HEK293T (cell line): ENCODE measurements at regions not wholly inside any gene's neighbourhood (a gene's known extent, or its start where the extent isn't known, plus 50 kb on each side); places are given as distances from the start of the nearest gene placed in this dataset.

ENCODE experiments used
- CTCF ChIA-PET: fragments of 350-600 bp; formaldehyde crosslinking; extraction: SDS; loops from one replicate; lab custom pipeline; 2021; ENCODE audit warnings: antibody characterized with exemption, inconsistent platforms; lab: Yijun Ruan, JAX
- POLR2A ChIA-PET: fragments of 350-600 bp; formaldehyde crosslinking; extraction: SDS; loops from one replicate; lab custom pipeline; 2020; ENCODE audit warnings: antibody characterized with exemption, inconsistent platforms; lab: Yijun Ruan, JAX
- DNase-seq: peaks from one replicate; pipeline ENCODE4 v3.0.0; 2012; ENCODE audit warnings: mixed read lengths; ENCODE audit errors: extremely low spot score
- ARNT ChIP-seq: fragments of 450-650 bp; IDR thresholded peaks from 2 replicates; pipeline ENCODE4 v1.6.1; 2017; ENCODE audit warnings: mild to moderate bottlenecking
- BHLHE40 ChIP-seq: fragments of 450-650 bp; IDR thresholded peaks from 2 replicates; pipeline ENCODE4 v1.6.1; 2016; ENCODE audit warnings: mild to moderate bottlenecking, moderate library complexity, borderline replicate concordance
- CTBP1 ChIP-seq: fragments of 450-650 bp; IDR thresholded peaks from 2 replicates; pipeline ENCODE4 v1.6.1; 2016; ENCODE audit warnings: borderline replicate concordance
- ELF4 ChIP-seq: fragments of 450-650 bp; IDR thresholded peaks from 2 replicates; pipeline ENCODE4 v1.6.1; 2017; ENCODE audit warnings: antibody characterized with exemption
- FOXA1 ChIP-seq: fragments of 450-650 bp; IDR thresholded peaks from 2 replicates; pipeline ENCODE4 v1.6.1; 2016; ENCODE audit warnings: mild to moderate bottlenecking
- FOXK2 ChIP-seq: fragments of 450-650 bp; IDR thresholded peaks from 2 replicates; pipeline ENCODE4 v1.6.1; 2016; ENCODE audit warnings: mild to moderate bottlenecking
- FOXM1 ChIP-seq: fragments of 450-650 bp; IDR thresholded peaks from 2 replicates; pipeline ENCODE4 v1.6.1; 2017; ENCODE audit warnings: mild to moderate bottlenecking, borderline replicate concordance
- HDGF ChIP-seq: fragments of 450-650 bp; IDR thresholded peaks from 2 replicates; pipeline ENCODE4 v1.6.1; 2017; ENCODE audit warnings: antibody characterized with exemption, borderline replicate concordance
- L3MBTL2 ChIP-seq: fragments of 450-650 bp; conservative IDR thresholded peaks from 2 replicates; pipeline ENCODE4 v1.6.1; 2016; ENCODE audit warnings: mild to moderate bottlenecking
- LEF1 ChIP-seq: fragments of 450-650 bp; IDR thresholded peaks from 2 replicates; pipeline ENCODE4 v1.6.1; 2017; ENCODE audit warnings: mild to moderate bottlenecking, borderline replicate concordance
- NFRKB ChIP-seq: fragments of 450-650 bp; IDR thresholded peaks from 2 replicates; pipeline ENCODE4 v1.6.1; 2016; ENCODE audit warnings: mild to moderate bottlenecking, moderate library complexity
- PKNOX1 ChIP-seq: fragments of 450-650 bp; IDR thresholded peaks from 2 replicates; pipeline ENCODE4 v1.6.1; 2016
- SP1 ChIP-seq: fragments of 450-650 bp; IDR thresholded peaks from 2 replicates; pipeline ENCODE4 v1.6.1; 2017
- SUZ12 ChIP-seq: fragments of 450-650 bp; IDR thresholded peaks from 2 replicates; pipeline ENCODE4 v1.6.1; 2016; ENCODE audit warnings: mild to moderate bottlenecking
- TARDBP ChIP-seq: fragments of 450-650 bp; IDR thresholded peaks from 2 replicates; pipeline ENCODE4 v1.6.1; 2016
- ZNF384 ChIP-seq: fragments of 450-650 bp; IDR thresholded peaks from 2 replicates; pipeline ENCODE4 v1.6.1; 2016

DNA sequence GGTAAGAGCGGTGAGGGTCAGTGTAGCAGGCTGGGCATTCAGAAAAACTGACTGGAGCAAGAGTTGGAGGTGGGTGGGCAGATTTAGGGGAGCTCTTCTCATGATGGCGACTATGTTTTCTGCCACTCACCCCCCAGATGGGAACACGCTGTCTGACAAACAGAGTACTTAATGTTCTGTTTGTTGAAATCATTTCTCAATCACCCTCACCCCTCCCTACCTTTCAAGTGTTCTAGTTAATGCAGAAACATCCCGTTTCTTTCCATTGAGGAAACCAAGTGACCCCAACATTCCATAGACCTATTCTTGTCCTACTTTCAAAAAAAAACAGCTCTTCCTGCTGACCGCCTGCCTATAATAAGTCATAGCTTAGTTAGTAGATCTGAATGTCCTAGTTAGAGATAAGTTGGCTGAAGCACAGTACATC is 132.5 kb upstream of the NEDD9 start:
- no peak for TF ChIP-seq FOXK2
- no peak for TF ChIP-seq ZNF384
- no peak for TF ChIP-seq NFRKB
- no peak for TF ChIP-seq FOXM1
- TF ChIP-seq HDGF = no peak
- no peak for TF ChIP-seq ELF4
- TF ChIP-seq SUZ12 = no peak
- CTCF ChIA-PET = no interaction called here
- no peak for DNase-seq
- POLR2A ChIA-PET = no interaction called here

GRCh38 chr6:11363881-11364576 is 131.6 kb upstream of the NEDD9 start:
- POLR2A ChIA-PET = no interaction called here
- TF ChIP-seq PKNOX1 (no peak), FOXK2 (no peak), SUZ12 (no peak), BHLHE40 (no peak), NFRKB (no peak), ARNT (no peak), L3MBTL2 (no peak), LEF1 (no peak), ELF4 (no peak), FOXM1 (no peak), HDGF (no peak), ZNF384 (no peak), TARDBP (no peak), CTBP1 (no peak)
- no peak for DNase-seq
- CTCF ChIA-PET = no interaction called here

DNA sequence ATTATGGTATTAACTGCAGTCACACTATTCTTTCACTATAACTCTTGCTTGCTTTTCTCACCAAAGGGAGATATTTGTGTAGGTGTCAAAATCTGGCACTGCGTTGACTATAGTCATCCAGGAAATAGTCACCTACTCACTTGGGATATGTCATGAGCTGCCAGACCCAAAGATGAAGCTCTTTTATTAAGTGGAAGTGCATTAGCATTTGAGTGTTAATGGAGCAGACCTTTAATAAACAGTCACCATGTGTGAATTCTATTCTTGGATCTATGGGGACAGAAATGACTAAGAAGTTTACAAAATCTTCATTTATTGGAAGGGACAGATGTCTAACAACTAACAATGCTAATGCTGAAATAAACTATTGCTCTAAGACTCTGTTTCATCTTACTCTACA is 130.1 kb upstream of the NEDD9 start:
- ChIA-PET CTCF (no interaction called here), POLR2A (no interaction called here)
- TF ChIP-seq FOXK2 = no peak
- TF ChIP-seq ARNT = no peak
- no peak for TF ChIP-seq NFRKB
- no peak for TF ChIP-seq ZNF384
- TF ChIP-seq PKNOX1 = no peak
- no peak for TF ChIP-seq SUZ12
- TF ChIP-seq HDGF = no peak
- no peak for TF ChIP-seq ELF4
- no peak for TF ChIP-seq BHLHE40
- TF ChIP-seq FOXA1 = no peak
- no peak for TF ChIP-seq FOXM1
- TF ChIP-seq TARDBP = no peak
- TF ChIP-seq SP1 = no peak
- TF ChIP-seq CTBP1 = no peak
- no peak for TF ChIP-seq L3MBTL2
- TF ChIP-seq LEF1 = no peak
- DNase-seq = no peak

DNA sequence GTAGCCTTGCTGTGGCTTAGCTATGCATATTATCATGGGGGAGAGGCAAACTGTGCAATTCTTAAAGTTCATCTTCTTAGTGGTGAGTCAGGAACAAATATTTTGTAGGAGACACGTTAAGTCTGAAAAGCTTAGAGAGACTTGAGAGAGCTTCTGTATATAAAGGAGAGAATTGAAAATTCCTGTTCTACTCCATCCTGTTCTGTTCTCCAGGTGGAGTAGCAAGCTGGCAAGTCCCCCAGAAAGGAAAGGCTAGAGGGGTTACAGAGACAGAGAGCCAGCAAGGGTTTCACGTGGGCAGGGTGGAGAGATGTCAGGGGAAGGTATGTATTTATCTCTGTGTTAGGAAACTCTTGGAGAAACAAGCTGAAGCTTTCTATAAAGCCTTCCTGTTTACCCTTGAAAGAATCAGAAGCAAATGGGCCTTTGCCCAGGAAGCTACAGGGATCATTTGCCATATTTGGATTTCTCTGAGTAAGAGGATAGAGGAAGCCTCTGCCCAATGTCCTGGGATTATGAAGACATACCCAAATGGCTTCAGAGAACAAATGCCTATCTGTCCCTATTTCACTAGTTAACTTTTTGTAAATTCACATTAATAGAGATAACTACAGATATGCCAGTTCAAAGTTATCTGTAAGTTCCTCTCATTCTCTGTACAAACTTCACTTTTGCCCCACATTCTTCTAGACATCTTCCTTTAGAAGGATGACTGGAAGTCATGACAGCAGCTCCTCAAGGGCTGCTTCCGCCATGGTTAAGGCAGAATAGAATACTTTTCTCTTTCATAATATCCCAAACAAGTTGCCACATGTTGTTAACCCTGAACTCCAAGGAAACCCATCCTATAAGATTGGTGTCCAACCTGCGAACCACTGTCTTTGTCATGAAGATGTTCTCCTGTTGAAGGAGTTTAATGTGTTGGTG is 126.7 kb upstream of the NEDD9 start:
- TF ChIP-seq BHLHE40 (no peak), ZNF384 (no peak), PKNOX1 (no peak), L3MBTL2 (no peak), SUZ12 (no peak), NFRKB (no peak), ELF4 (no peak), FOXM1 (no peak), LEF1 (no peak), ARNT (no peak), HDGF (no peak), TARDBP (no peak), CTBP1 (no peak), FOXA1 (no peak), FOXK2 (no peak), SP1 (no peak)
- ChIA-PET POLR2A (no interaction called here), CTCF (no interaction called here)
- DNase-seq = no peak

- CTCF ChIA-PET = no interaction called here
- POLR2A ChIA-PET = no interaction called here
- TF ChIP-seq LEF1 = no peak
- TF ChIP-seq CTBP1 = no peak
- no peak for TF ChIP-seq FOXK2
- TF ChIP-seq BHLHE40 = no peak
- TF ChIP-seq NFRKB = no peak
- no peak for TF ChIP-seq L3MBTL2
- no peak for TF ChIP-seq ARNT
- TF ChIP-seq TARDBP = no peak
- no peak for TF ChIP-seq ZNF384
- no peak for TF ChIP-seq HDGF
- no peak for TF ChIP-seq SP1
- DNase-seq = no peak
Observed at GRCh38 chr6:11357285-11357684, 124.8 kb upstream of the NEDD9 start.
